HG03060 (cell line): ENCODE measurements at regions not wholly inside any gene's neighbourhood (a gene's known extent, or its start where the extent isn't known, plus 50 kb on each side); places are given as distances from the start of the nearest gene placed in this dataset.
"Not testable (repeated sequence)": the region's sequence is repeated elsewhere in the genome, so short reads cannot be mapped to it uniquely, and the experiment has no call there.

ENCODE experiments used
- ATAC-seq: cut with Tn5 transposase; IDR thresholded peaks from one replicate; pipeline ENCODE4 v1.9.1; 2021; ENCODE audit warnings: low read depth, moderate number of reproducible peaks; ENCODE audit not compliant: unreplicated experiment

GRCh38 chr20:19024296-19025035, 188.0 kb upstream of the SLC24A3 start:
- ATAC-seq = no peak

DNA sequence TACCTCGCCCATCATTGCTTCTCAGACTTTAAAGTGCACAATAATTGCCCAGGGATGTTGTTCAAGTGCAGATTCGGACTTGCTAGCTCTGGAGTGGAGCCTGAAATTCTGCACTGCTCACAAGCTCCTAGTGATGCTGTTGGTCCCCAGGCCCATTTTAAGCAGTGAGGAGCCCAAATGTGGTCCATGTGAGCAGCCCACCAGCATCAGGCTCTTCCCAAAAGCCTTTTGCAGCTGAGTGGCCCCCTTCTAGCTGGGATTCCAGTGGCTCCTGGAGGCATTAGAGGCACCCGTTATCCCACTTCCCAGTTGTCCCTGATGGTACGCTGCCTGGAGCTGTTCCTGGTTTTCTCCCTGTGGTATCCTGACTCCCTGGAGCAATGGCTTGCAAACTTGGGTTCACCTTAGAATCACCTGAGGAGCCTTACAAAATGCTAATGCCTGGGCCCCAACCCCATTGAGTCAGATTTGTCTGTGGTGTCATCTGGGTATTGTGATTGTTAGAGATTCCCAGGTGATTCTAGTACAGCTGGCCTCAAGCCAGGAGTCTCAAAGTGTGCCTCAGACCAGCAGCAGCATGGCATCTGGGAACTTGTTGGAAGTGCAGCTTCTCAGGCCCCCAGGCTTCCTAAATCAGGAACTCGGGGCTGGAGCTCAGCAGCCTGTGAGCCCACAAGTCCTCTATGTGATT, 186.9 kb upstream of the SLC24A3 start:
- ATAC-seq = no peak

DNA sequence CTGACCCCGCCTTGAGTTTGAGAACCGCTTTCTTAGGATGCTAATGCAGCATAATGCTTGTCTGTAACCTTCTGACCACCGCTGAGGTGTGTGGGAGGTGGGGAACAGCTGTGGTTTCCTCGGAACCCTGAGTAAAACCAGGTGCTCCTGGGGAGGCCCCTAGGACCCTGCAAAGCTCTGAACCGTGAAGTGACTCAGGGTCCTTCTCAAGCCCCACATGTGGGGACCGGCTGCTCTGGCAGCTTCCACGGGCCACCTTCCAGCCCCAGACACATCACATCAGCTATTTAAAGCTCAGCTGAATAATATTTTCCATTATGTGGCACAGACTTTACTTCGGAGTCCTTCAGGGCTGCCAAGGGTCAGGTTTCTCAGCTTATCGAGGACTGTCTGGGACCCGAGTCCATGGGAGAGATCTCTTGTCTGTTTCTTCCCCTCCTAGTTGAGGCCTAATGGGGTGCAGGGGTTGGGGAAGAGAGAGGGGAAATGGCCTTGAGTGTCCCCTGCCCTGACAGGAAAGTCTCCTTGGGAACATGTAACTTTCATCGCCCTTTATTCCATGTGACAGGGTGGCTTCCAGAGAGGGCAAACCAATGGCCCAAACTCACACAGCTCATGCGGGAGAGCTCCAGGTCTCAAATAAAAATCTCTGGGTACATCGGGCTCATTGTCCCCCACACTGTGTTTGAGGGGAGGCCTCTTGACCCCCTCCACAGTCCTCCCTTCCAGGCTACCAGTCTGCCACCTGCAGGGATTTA, 186.1 kb upstream of the SLC24A3 start:
- no peak for ATAC-seq

GRCh38 chr20:19026901-19027644, 185.4 kb upstream of the SLC24A3 start:
- no peak for ATAC-seq

- ATAC-seq = no peak
Measured at GRCh38 chr20:19027971-19028370, 184.5 kb upstream of the SLC24A3 start.

GRCh38 chr20:19041787-19042186, 170.7 kb upstream of the SLC24A3 start:
- no peak for ATAC-seq

- no peak for ATAC-seq
Measured at GRCh38 chr20:19045371-19045770, 167.1 kb upstream of the SLC24A3 start.

DNA sequence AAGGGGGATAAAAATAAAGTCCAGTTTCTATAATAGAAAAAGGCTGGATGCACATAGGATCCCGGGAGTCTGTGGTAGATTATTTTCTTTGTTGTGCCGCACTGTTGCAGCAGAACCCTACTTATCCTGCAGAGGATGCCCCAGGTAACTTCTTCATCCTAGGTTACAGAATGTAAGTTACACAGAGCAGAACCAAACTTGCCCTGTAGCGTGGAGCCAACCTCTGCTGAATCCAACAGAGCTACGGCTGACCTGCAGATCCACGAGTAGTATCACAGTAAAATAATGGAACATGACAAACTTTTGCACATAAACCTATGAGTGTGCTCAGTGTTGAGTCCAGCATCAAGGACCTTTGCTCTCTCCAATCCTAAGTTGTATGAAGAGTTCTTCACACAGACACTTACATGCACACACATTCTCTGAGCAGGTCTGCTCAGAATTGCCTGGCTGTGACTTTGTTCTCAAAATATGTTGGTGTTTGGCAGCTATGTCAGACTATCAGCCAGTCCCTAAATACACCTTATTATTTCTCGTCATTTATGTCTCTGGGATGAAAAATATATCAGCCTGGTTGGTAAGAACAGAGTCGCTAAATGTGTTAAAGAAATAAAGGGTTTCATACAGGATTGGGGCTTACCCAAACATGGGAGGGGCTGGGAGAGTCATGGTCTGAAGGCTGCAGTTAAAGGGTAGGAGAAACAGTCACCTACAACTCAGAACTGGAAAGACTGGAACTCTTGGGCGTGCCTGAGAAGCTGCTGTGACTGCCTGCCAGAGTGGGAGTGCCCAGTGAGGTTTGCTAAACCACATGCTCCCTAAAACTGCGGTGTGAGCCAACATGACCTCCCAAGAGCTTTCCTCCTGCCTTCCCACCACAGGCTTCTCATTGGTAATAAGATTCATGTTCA, 165.1 kb upstream of the SLC24A3 start:
- no peak for ATAC-seq

DNA sequence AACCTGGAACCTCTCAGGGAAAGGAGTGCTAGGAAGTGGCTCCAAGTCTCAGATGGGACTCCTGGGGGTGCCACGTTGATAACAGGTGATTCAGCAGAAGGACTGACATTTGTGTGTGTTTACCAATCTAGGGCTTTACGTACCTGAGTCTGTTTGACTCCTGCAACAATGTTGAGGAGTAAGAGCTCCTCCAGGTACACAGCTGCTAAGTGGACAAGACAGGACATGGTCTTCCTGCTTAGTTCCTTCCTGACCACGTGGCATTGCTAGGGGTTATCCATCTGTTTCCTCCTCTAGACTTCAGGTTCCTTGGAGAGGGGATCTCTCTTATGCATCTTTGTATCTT, 164.5 kb upstream of the SLC24A3 start:
- ATAC-seq = no peak

- ATAC-seq = no peak
Measured at GRCh38 chr20:19048995-19049501, 163.4 kb upstream of the SLC24A3 start.

- ATAC-seq = no peak
Measured at GRCh38 chr20:19049514-19049913, 162.9 kb upstream of the SLC24A3 start.

GRCh38 chr20:19056909-19057308, 155.5 kb upstream of the SLC24A3 start:
- ATAC-seq = no peak

DNA sequence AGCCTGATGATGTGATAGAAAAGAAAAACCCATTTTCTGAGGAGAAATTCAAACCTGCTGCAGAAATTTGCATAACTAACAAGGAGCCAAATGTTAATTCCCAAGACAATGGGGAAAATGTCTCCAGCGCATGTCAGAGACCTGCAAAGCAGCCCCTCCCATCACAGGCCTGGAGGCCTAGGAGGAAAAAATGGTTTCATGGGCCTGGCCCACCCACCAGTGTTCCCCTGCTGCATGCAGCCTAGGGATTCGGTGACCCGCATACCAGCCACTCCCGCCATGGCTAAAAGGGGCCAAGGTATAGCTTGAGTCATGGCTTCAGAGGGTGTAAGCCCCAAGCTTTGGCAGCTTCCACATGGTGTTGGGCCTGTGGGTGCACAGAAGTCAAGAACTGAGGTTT, 147.7 kb upstream of the SLC24A3 start:
- ATAC-seq = not testable (repeated sequence)

DNA sequence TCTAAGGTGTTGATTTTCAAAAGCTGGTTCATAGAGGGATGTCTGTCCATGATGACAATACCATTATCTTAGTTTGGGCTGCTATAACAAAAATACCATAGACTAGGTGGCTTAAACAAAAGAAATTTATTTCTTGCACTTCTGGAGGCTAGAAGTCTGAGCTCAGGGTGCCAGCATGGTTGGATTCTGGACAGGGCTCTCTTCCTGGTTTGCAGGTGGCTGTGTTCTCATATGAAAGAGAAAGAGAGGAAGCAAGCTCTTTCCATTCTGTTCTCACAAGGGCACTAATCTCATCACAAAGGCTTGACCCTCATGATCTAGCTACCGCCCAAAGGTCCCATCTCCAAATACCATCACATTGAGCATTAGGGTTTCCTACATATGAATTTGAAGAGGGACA, 144.5 kb upstream of the SLC24A3 start:
- ATAC-seq = no peak

GRCh38 chr20:19070026-19070425, 142.4 kb upstream of the SLC24A3 start:
- no peak for ATAC-seq

- peak; percentile 23 for ATAC-seq
Measured at GRCh38 chr20:19070681-19071445, 141.6 kb upstream of the SLC24A3 start.

DNA sequence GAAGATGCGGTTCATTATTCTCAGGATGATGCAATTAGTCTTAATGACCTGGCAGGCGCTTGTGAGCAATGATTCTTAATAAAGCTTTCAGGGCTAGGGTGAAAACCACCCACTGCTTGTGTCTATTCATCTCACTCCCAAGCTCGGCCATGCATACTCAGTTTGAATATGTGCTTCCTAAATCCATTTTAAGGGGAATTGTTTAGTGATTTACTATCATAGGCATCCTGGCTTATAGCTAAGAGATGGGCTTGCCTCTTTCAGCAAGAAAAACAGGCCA, 141.1 kb upstream of the SLC24A3 start:
- peak; percentile 41 for ATAC-seq

DNA sequence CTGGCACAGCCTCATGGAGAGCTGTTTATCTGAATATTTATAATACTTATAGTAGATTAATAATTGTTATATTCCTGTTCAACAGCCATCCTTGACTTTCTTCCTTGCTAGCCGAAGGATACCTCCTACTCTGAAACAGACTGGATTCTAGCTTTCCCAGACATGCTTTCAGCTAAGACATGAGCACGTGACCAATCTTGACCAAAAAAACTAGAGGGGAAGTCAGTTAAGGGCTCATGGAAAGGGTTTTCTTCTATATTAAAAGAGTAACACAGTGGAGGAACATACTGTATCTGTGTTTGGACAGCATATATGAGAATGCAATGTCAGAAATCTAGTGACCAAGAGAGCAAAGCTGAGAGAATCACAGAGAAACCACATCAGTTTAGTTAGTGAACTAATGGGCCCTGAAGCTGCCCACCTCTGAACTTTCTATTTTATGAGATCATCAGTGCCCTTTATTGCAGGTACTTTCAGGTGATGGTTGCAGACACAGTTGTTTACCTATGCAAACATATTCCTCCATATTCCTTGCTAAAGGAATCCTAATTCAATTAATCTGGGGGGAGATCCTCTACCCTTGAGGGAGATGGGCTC, 140.4 kb upstream of the SLC24A3 start:
- no peak for ATAC-seq

DNA sequence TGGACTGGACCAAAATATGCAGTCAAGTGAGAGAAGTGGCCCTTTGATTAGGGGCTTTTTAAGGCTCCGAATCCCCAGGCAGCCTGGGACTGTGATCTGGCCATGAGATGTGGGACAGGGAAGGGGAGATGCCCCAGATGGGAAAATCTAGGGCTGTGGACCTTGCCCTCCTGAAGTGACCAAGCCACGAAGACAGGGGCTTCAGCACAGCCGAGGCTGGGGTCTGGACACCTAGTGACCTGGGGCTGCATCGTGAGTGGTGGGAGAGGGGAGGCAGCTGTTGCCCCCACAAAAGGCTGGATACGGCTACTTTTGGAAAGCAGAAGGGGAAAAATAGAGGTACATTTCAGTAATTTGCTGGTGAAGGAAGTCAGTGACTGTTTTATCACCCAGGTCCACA, 139.5 kb upstream of the SLC24A3 start:
- ATAC-seq = no peak
